ENCODE measurements at regions not wholly inside any gene's neighbourhood (a gene's known extent, or its start where the extent isn't known, plus 50 kb on each side); places are given as distances from the start of the nearest gene placed in this dataset.
"Not testable (repeated sequence)": the region's sequence is repeated elsewhere in the genome, so short reads cannot be mapped to it uniquely, and the experiment has no call there.

DNA sequence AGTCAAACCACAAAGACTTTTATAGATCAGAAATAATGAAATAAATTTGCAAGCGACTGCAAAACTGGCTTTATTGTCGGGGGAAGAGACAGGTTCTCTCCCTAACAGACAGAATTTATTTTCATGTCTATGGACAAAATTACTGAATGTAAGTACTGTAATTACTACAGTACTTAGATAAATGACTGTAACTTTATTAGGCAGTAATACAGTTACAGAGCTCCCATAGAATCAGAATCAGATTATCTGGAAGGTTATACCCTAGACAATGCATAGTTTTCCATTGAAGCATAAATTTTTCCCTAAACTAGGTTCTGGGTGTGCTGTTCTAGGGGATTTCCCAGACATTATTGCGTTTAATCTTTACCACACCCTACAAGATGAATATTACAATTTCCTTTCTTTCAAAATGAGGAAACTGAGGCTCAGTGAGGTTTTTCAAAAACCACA lies 114.2 kb downstream of the C12orf75 start:
- DNase-seq (ENCODE audit: low spot score) = no peak
- ATAC-seq (ENCODE audit: low FRiP score) = no peak
- TF ChIP-seq, protein P1, sequence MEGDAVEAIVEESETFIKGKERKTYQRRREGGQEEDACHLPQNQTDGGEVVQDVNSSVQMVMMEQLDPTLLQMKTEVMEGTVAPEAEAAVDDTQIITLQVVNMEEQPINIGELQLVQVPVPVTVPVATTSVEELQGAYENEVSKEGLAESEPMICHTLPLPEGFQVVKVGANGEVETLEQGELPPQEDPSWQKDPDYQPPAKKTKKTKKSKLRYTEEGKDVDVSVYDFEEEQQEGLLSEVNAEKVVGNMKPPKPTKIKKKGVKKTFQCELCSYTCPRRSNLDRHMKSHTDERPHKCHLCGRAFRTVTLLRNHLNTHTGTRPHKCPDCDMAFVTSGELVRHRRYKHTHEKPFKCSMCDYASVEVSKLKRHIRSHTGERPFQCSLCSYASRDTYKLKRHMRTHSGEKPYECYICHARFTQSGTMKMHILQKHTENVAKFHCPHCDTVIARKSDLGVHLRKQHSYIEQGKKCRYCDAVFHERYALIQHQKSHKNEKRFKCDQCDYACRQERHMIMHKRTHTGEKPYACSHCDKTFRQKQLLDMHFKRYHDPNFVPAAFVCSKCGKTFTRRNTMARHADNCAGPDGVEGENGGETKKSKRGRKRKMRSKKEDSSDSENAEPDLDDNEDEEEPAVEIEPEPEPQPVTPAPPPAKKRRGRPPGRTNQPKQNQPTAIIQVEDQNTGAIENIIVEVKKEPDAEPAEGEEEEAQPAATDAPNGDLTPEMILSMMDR (IDR thresholded peaks at IDR 0.05) = no peak

- TF ChIP-seq, protein P1 (IDR thresholded peaks at IDR 0.05) = no peak
- no peak for ATAC-seq (ENCODE audit: low FRiP score)
- no peak for DNase-seq (ENCODE audit: low spot score)
Measured at GRCh38 chr12:105445249-105445648, 114.8 kb downstream of the C12orf75 start.

DNA sequence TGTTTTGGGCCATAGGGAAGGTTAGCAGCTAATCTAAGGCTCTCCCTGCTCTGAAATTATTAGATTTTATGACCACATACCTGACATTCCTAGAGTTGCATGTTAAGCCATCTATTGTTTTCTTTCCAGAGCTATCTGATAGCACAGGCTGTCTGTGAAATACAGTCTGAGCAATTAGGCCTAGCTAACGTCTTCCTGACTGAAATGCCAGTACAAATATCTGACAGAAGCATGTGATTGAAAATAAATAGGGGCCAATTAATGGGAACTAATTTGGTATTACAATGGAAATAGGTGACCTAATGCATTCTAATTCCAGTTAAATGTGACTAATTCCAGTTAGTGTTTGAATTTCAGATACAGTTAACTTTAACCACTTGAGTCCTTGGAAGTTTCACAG lies 115.2 kb downstream of the C12orf75 start:
- no peak for DNase-seq (ENCODE audit: low spot score)
- no peak for ATAC-seq (ENCODE audit: low FRiP score)
- TF ChIP-seq, protein P1 (IDR thresholded peaks at IDR 0.05) = no peak

- DNase-seq (ENCODE audit: low spot score); ATAC-seq (ENCODE audit: low FRiP score): not testable (repeated sequence)
Measured at GRCh38 chr12:105446460-105446859, 116.0 kb downstream of the C12orf75 start.

- no peak for ATAC-seq (ENCODE audit: low FRiP score)
- TF ChIP-seq, protein P1 (IDR thresholded peaks at IDR 0.05) = no peak
Measured at GRCh38 chr12:105449431-105449830, 118.9 kb downstream of the C12orf75 start.

GRCh38 chr12:105451211-105451610 lies 120.7 kb downstream of the C12orf75 start:
- TF ChIP-seq, protein P1 (IDR thresholded peaks at IDR 0.05) = no peak
- ATAC-seq (ENCODE audit: low FRiP score) = no peak
- no peak for DNase-seq (ENCODE audit: low spot score)

More at GRCh38 chr12:105449431-105449830, 118.9 kb downstream of the C12orf75 start:
- DNase-seq (ENCODE audit: low spot score) = no peak

- DNase-seq (ENCODE audit: low spot score) (no peak), ATAC-seq (ENCODE audit: low FRiP score) (no peak)
- TF ChIP-seq, protein P1 (IDR thresholded peaks at IDR 0.05) = no peak
Measured at GRCh38 chr12:105451798-105452197, 121.3 kb downstream of the C12orf75 start.

DNA sequence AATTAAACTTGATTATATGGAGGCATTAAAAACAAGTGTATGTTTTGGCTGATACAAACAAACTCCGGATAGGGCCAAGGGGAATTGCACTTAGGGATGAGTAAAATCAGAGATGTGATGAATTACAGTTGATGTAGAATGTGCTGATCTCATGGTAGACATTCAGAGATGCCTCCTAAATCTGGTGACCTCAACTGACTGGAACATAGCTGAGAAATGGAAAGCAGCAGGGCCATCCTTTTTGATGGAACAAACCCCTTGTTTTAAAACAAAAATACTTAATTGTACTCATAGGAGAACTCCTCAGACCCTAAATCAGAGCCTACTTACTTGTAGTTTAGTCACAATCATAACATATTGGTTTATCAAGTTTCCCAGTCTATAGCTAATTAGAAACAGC lies 122.8 kb downstream of the C12orf75 start:
- no peak for DNase-seq (ENCODE audit: low spot score)
- TF ChIP-seq, protein P1 (IDR thresholded peaks at IDR 0.05) = no peak
- ATAC-seq (ENCODE audit: low FRiP score) = no peak

Data from omental fat pad (tissue), 3 donors.